ENCODE measurements at regions not wholly inside any gene's neighbourhood (a gene's known extent, or its start where the extent isn't known, plus 50 kb on each side); places are given as distances from the start of the nearest gene placed in this dataset.

DNA sequence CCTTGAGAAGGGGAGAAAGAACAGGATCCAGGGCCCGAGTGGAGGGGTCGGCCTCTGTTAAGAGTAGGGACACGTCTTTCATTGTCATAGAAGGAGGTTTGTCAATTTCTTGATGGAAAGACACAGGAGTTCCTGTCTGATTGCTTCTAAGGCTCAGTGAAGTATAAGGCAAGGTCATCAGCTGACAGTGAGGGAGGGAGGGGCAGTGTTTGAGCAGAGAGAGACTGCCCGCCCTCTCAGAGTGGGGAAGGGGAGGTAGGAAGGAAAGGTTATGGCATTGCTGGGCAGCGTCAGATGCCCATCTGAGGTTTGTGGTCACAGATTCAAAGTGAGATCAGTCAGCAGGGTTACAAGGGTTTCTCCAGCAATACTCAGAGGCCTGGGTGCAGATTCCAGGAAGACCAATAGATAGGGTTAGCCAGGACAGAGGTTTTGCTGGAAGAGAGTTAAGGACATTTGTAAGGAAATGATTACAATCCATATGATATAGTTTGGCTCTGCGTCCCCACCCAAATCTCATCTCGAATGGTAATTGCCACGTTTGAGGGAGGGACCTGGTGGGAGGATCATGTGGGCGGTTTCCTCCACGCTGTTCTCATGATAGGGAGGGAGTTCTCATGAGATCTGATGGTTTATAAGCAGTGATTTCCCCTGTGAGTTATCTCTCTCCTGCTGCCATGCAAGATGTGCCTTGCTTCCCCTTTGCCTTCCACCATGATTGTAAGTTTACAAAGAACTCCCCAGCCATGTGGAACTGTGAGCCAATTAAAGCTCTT lies 127.2 kb upstream of the GJB5 start:
- H3K27me3 ChIP-seq (replicated peaks in 1 of 7) = peaks cover 0 to 29% (median 0%) of the 10 kb centered on the region in 7 donors
- intact Hi-C loops (cut with DNase I; ENCODE audit: low total_unique reads) = no loop called here
- TF ChIP-seq POLR2A (IDR thresholded peaks at IDR 0.05) = no peak
- TF ChIP-seq, protein P1, sequence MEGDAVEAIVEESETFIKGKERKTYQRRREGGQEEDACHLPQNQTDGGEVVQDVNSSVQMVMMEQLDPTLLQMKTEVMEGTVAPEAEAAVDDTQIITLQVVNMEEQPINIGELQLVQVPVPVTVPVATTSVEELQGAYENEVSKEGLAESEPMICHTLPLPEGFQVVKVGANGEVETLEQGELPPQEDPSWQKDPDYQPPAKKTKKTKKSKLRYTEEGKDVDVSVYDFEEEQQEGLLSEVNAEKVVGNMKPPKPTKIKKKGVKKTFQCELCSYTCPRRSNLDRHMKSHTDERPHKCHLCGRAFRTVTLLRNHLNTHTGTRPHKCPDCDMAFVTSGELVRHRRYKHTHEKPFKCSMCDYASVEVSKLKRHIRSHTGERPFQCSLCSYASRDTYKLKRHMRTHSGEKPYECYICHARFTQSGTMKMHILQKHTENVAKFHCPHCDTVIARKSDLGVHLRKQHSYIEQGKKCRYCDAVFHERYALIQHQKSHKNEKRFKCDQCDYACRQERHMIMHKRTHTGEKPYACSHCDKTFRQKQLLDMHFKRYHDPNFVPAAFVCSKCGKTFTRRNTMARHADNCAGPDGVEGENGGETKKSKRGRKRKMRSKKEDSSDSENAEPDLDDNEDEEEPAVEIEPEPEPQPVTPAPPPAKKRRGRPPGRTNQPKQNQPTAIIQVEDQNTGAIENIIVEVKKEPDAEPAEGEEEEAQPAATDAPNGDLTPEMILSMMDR (IDR thresholded peaks at IDR 0.05 in 8 of 11, conservative IDR thresholded peaks at IDR 0.05 in 3 of 11) = no peak
- TF ChIP-seq POLR2AphosphoS5 (IDR thresholded peaks at IDR 0.05) = no peak
- H3K27ac ChIP-seq = no peak overlapping the region
- 56 to 63% (median 58%) methylated on average over 10 of the region's 10 CpGs for WGBS, 5 donors
- H3K4me1 ChIP-seq = no peaks in the 10 kb centered on the region
- no peak overlapping the region for H3K4me3 ChIP-seq
- no peaks in the 10 kb centered on the region for H3K9me3 ChIP-seq
- H3K36me3 ChIP-seq = no peaks in the 10 kb centered on the region
- no peak for DNase-seq

DNA sequence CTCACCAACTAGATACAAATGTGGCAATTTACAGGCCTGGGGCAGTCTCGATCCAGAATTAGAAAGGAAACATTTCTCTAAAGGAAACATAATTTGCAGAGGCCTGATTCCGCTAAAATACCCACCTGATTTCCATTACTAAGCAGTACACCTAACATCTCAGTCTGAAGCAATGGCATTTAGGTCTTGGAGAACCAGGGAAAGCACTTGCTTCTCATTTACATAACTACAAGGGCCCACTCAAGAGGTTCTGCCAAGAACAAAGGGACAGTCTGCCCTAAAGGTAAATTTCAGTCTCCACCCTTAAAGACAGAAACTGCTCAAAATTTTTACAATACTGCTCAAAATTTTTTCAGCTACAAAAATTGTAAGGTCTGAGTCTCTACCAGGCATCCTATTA lies 123.7 kb upstream of the GJB5 start:
- Histone ChIP-seq H3K27ac (no peak overlapping the region), H3K9me3 (no peaks in the 10 kb centered on the region), H3K36me3 (no peaks in the 10 kb centered on the region), H3K4me1 (no peaks in the 10 kb centered on the region), H3K4me3 (no peak overlapping the region), H3K27me3 (replicated peaks in 1 of 7) (peaks cover 0 to under 1% (median 0%) of the 10 kb centered on the region in 7 donors)
- no peak for DNase-seq
- TF ChIP-seq POLR2AphosphoS5 (IDR thresholded peaks at IDR 0.05) (no peak), POLR2A (IDR thresholded peaks at IDR 0.05) (no peak)
- TF ChIP-seq, protein P1 (IDR thresholded peaks at IDR 0.05 in 8 of 11, conservative IDR thresholded peaks at IDR 0.05 in 3 of 11) = no peak
- WGBS, 5 donors = 86 to 98% (median 90%) methylated on average over 2 of the region's 2 CpGs
- intact Hi-C loops (cut with DNase I; ENCODE audit: low total_unique reads) = no loop called here

DNA sequence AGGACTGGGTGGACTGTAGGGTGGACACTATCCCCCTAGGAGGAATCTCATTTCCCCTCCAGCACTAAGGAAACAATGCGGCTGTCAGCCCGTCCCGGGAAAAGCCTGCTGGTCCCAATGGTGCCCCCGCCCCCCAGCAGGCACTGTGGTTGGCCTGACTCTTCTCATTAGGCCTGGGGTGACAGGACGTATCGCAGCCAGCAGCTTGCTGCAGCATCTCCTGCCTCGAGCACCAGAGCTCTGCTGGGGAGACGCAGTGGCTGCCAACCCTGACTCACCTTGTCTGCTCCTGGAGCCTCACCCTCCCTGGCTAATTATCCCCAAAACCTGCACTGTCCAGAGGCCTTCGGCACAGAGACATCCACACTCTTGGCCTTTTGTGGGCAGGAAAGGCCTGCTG lies 115.1 kb upstream of the GJB5 start:
- H3K27me3 ChIP-seq (replicated peaks in 1 of 7) = peaks cover 0 to 5% (median 0%) of the 10 kb centered on the region in 7 donors
- no peaks in the 10 kb centered on the region for H3K4me1 ChIP-seq
- WGBS, 5 donors = 63 to 100% (median 75%) methylated on average over 2 to 9 of the region's 9 CpGs
- H3K4me3 ChIP-seq = no peak overlapping the region
- no peak overlapping the region for H3K27ac ChIP-seq
- H3K36me3 ChIP-seq = no peaks in the 10 kb centered on the region
- DNase-seq = no peak
- TF ChIP-seq, protein P1 (IDR thresholded peaks at IDR 0.05 in 8 of 11, conservative IDR thresholded peaks at IDR 0.05 in 3 of 11) = no peak
- no peak for TF ChIP-seq POLR2A (IDR thresholded peaks at IDR 0.05)
- no peak for TF ChIP-seq POLR2AphosphoS5 (IDR thresholded peaks at IDR 0.05)
- intact Hi-C loops (cut with DNase I; ENCODE audit: low total_unique reads) = no loop called here
- no peaks in the 10 kb centered on the region for H3K9me3 ChIP-seq

DNA sequence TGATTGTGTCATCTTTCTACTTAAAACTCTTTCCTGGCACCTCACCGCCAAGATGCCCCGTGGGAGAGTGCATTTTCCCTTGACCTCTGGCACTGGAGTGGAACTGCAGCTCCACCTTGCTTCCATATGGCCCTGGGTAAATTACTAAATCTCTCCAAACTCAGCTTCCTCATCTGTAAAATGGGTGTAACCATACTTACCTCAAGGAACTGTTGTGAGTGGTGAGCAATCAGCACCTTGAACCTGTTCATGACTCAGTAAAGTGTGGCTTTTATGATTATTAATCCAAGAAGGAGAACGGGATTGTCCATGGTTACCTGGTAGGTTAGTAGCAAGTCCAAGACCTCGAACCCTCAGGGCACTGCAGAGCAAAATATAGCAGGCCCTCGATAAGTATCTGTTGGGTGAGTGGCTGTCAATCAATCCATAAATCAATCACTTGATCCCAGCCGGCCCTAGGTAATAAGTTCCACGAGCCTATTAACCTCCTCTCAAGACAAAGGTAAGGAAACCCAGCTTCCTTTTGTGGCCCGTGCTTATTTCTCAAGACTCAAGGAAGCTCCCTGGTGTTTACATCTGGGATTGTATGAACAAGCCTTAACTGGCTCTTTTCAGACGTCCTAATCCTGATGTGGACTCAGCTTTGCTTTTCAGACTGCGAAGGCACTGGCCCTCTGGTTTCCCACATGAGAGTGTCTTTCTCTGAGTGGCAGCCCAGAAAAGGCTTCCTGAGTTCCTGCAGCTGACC lies 114.0 kb upstream of the GJB5 start:
- intact Hi-C loops (cut with DNase I; ENCODE audit: low total_unique reads) = no loop called here
- no peaks in the 10 kb centered on the region for H3K36me3 ChIP-seq
- no peaks in the 10 kb centered on the region for H3K9me3 ChIP-seq
- no peaks in the 10 kb centered on the region for H3K4me1 ChIP-seq
- H3K27ac ChIP-seq = no peak overlapping the region
- H3K27me3 ChIP-seq (replicated peaks in 1 of 7) = peaks cover 0 to 10% (median 0%) of the 10 kb centered on the region in 7 donors
- no peak for DNase-seq
- TF ChIP-seq, protein P1 (IDR thresholded peaks at IDR 0.05 in 8 of 11, conservative IDR thresholded peaks at IDR 0.05 in 3 of 11) = no peak
- no peak overlapping the region for H3K4me3 ChIP-seq
- 52 to 64% (median 54%) methylated on average over 7 to 10 of the region's 10 CpGs for WGBS, 5 donors
